T follicular helper cell (primary cell): ENCODE measurements at regions not wholly inside any gene's neighbourhood (a gene's known extent, or its start where the extent isn't known, plus 50 kb on each side); places are given as distances from the start of the nearest gene placed in this dataset.
"Not testable (repeated sequence)": the region's sequence is repeated elsewhere in the genome, so short reads cannot be mapped to it uniquely, and the experiment has no call there.

Source experiments
- DNase-seq: peaks from one replicate; pipeline ENCODE4 v3.0.0-alpha.2; 2020; ENCODE audit warnings: low read depth

DNA sequence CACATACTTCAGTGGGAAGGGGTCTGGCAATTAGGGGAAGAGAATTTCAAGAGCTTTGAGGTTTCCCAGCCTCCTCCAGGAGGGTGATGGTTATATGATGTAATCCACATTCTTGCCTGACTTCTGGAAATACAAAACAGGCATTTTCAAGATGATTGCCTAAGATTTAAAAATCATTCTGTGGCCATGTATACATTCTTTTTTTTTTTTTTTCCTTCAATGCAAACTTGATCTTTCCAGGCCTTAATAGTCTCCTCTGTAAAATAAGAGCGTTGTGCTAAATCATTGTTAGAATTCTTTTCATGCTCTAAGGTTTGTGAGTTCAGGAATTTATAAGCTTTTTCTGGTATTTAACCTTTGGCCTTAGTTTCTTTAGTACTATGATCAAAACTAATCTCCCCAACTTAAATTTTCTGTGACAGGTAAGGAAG lies 192.3 kb upstream of the HMCN1 start:
- no peak for DNase-seq

DNA sequence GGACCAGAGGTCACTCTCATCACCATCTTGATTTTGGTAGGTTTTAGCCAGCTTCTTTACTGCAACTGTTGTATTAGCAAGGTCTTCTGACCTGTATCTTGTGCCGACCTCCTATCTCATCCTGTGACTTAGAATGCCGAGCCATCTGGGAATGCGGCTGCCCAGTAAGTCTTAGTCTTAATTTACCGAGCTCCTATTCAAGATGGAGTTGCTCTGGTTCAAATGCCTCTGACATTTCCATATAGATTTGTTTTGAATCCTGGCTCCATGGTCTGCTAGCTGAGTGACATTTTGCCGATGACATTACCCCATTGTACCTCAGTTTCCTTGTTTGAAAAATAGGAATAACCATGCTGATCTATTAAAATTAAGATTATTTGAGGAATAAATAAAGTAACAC lies 193.9 kb upstream of the HMCN1 start:
- no peak for DNase-seq

DNA sequence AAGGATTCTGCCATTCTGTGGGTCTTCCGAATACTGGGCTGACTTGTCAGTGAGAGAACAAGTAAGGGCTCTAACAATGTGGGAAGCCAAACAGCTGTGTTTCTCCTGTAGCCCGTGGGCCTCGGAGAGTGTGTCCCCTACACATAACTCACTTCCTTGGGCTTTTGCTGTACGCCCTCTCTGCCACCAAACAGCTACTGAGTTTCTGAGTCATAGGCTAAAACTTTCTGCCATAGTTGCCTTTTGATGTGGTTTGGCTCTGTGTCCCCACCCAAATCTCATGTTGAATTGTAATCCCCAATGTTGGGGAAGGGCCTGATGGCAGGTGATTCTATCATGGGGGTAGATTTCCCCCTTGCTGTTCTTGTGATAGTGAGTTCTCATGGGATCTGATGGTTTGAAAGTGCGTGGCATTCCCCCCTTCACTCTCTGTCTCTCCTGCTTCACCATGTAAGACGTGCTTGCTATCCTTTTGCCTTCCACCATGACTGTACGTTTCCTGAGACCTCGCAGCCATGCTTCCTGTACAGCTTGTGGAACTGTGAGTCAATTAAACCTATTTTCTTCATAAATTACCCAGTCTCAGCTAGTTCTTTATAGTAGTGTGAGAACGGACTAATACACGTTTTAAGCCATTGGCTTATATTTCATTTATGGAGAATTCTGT lies 194.8 kb upstream of the HMCN1 start:
- no peak for DNase-seq

DNA sequence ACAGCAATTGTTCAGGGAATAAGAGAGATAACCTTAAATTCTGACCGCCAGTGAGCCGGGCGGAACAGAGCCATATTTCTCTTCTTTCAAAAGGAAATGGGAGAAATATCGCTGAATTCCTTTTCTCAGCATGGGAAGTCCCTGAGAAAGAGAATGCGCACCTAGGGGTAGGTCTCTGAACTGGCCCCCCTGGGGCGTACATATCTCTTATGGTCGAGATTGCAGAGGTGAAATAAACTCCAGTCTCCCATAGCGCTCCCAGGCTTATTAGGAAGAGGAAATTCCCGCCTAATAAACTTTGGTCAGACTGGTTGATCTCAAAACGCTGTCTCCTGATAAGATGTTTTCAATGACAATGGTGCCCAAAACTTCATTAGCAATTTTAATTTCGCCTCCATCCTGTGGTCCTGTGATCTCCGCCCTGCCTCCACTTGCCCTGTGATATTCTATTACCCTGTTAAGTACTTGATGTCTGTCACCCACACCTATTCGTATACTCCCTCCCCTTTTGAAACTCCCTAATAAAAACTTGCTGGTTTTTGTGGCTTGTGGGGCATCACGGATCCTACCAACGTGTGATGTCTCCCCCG lies 195.8 kb upstream of the HMCN1 start:
- DNase-seq, result not testable (repeated sequence)

DNA sequence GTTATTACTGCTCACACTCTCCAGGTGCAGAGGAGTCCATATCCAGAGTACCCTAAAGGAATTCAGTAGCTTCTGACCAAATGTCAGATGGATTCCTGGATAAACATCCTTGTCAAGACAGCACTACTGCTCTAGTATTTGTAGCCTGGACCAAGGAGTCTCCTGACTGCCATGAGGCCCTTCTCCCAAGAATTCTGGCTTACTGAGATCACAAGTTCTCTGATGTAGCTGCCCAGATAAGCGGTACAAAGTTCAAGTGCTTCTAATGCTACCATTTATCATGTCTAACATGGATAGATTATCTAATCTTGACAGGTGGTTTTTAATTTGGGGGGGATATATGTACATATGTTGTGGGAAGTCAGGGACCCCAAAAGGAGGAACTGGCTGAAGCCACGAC lies 196.6 kb upstream of the HMCN1 start:
- no peak for DNase-seq

DNA sequence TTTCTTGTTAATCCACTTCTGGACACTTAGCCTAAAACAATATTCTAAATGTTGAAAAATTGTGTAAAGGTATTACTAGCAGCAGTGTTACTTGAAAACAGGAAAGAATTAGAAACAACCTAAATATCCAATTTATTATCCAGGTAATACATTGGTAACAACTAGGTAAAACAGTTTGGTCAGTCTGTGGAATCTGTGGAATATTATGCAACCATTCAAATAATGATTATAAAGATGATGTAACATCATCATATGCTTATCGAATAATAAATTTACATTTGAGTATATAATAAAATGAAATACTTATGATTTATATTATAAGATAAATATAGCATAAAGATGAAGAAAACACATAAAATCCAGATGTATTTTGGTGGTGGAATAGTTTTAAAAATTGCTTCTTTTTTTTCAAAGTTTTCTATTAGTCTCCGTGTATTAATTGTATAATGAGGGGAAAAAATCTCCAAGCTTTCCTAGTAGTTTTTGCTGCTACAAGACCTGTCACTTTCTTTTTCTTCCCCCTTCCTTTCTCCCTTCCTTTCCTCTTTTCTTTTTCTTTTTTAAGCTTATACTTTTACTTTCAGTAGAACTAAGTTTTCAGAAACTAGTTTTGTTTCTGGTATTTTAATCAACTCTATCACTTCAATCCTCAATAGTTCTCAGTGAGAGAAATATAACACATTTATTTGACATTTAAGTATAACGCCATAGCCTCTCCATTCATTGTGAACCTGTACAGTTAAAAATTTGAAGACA lies 197.8 kb upstream of the HMCN1 start:
- no peak for DNase-seq

DNA sequence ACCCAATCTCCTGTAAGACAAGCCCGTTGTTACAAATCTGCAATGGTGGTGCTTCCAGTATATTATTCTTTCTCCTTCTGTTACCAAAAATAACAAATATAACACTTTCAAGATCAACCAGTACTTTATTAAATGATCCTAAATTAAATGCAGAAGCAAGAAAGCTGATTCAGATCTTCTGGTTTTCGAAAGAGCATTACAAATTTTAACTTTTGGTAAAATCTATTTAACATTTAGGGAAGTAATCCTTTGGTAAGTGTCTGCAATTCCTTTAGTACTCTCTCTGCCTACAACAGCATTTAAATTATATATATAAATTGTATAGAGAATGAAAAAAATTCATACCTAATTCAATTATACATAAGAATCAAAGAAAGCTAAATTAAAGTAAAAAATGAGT lies 198.6 kb upstream of the HMCN1 start:
- no peak for DNase-seq

DNA sequence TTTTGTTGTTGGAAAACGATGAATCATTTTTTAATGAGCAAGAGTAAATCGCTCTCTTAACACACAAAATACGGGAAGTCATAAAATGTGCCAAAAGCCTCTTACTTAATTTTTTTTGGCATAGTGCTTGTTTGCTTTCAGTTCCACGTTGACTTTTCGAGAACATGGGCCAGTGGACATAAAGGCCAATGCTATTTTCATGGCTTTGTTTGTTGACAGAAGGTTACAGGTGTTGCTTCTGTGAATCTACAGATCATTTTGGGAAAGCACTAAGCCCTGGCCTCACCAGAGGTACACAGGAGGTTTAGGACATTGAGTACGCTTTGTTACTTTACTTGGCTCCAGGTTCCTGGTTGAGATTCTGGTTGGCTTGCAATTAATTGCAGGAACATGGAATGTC lies 199.4 kb upstream of the HMCN1 start:
- DNase-seq, result no peak

DNA sequence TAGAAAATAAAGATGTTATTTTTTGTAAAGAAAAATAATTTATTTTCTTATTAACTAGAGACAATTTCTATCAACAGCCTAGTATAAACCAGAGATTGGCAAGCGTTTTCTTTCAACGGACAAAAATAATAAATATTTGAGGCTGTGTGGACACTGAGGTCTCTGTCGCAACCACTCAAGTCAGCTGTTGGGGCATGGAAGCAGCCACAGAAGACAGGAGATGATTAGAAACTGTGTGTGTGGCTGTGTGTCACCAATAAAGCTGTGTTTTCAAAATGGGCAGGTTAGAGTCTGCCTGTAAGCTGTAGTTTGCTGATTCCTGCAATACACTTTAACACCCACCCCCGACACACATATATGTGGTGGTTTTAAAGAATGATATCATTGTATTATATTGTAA lies 200.6 kb upstream of the HMCN1 start:
- DNase-seq, result no peak

DNA sequence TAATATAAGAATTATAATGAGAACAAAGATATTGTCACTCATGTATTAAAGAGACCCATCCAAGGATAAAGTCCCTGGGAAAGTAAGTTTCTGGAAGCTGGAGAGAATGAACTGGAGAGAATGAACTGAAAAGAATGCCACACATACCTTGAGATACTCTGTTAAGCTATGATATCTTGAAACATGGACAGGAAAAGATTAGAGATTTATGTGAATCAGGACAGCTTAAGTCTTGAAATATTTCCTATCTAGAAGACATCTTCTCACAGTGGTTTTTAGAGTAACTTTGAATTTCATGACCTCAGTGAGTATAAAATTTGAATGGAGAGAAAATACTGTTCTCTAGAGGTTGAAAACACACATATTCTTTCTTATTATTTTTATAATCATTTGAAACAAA lies 201.3 kb upstream of the HMCN1 start:
- no peak for DNase-seq

DNA sequence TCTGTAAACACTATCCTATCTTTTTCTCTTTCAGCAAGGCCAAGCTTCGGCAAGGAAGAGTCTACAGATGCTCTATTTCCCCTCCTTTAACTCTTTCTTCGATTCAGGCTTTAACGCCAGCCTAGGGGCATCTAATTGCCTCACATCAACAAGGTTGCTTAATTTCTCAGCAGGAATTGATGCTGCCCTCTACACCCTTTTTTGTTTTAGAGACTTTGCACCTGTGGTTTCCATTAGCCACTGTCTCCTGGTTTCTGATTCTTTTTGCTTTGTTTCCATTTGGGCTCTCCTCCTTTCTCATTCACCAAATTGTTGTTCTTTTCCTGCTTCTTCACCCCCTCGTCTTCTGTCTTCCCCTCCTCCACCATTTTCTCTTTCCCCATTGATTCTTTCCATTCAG lies 202.4 kb upstream of the HMCN1 start:
- no peak for DNase-seq

DNA sequence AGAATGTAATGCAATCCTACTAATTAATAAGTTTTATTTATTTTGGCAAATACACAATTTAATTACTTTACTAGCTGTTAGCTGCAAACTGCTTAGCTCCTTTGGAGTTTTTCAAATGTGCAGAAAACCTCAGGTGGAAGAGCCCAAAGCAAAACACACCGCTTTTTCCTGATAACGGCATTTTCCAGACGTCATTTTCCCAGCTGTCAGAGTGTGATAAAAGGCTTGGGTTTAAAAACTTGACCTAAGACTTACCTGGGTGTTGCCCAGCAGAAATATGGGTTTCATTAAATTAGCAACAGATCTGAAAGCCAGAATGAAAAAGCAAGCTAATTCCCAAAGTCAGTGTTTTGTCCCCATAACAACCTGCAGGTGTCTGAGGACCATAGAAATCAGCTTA lies 204.0 kb upstream of the HMCN1 start:
- DNase-seq, result no peak

DNA sequence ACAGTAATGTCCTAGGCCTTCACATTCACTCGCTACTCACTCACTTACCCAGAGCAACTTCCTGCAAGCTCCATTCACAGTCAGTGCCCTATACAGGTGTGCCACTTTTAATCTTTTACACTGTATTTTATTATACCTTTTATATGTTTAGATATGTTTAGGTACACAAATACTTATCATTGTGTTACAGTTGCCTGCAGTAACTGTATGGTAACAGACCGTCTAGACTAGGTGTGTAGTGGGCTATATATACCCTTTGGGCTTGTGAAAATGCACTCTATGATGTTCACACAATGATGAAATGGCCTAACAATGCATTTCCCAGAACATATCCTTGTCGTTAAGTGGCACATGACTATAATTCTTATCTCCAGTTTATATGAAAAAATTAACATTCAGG lies 204.5 kb upstream of the HMCN1 start:
- DNase-seq, result no peak

DNA sequence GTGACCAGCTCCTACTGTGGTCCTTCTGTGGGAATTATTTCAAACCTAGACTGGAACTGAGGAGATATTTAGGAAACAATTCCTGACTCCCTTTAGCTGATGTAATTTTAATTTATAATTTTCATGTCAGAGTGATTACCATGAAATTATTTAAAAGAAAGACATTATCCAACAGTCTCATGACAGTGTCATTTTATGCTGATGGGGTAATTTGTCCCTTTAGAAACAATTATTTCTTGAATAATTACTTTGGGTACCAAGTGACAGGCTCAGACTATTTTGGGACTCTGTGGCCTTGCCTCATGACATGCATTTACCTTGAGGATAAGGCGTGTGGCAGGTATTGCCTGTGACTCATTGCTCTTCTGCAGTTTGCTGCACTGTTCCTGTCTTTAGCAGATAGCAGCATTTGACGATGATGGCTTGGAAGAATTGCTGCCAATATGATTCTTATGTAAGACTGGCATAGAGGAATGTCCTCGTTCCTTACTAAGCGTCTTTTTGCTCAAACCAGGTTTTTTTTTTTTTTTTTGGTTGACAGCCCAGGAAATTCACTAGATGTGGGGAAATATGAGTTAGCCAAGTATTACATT lies 206.0 kb upstream of the HMCN1 start:
- DNase-seq, result no peak

DNA sequence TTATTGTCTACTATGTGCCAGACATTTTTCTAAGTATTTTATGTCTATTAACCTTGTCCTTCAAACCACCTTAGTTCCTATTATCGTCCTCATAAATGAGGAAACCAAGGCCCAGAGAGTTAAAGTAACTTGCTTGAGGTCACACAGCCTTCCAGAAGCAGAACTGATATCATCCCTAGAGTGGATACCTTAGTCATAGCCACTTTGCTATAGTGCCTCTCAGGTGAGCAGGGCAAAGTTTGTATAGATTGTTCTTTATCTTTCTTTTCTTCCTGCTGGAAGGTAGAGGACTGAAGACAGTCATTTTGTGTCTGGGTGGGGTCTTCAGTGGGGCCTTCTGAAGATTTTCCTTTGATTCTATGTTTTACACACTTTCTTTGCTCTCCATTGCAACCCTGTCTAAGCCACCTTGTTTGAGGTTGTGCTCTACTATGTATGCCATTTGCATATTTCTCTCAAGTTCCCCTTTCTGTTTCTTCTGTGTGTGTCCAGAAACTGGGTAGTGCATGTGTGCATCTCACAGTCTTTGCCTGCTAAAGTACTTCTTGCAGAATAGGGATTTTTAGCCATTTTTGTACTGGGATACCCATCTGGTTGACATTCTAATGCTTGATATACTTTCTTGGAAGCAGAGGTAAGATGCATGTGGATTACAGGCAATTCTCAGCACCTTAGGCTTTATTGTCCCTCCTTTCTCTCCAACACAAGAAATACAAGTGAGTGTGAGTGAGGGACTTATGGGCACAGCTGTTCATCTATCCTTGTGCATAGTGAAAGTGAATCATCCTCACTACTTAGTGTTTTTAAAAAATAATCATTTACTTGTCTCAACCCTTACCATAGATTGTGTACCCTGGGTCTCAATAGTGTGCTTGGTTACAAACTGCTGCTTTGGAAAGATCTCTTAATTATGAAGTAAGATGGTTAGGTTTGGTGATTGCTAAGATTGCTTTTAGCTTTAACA lies 207.6 kb upstream of the HMCN1 start:
- DNase-seq, result no peak

DNA sequence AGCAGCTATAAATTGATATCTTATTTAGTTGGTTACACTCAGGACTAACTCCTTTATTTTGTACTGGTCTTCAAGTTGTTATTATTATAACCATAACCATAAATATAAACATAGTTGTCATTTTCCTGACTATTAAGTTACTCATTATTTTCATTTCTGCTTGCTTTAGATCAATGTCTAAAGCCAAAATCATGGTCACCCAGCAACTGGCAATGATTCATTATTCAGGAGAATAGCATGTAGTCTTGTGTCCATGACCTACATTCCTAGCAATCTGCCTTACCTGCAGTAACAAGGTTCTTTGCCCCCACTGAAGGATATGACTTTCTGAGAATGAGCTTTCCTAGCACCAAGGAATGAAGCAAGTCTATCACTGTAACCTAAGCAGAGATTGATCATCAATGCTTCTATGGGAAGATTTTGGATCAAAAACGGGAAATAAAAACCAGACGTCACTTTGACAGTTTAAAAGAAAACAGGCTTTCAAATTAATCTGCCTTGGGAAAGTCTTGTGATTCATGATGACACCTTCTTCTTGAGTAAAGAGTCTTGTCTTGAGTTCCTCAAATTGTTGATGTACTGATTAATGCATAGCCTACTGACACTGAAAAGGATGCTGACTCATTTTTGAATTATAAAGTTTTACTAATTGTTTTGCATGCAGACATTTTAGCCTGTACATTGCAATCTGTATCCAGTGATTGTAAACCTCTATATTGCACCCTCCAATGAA lies 203.3 kb upstream of the IVNS1ABP start:
- DNase-seq, result no peak

DNA sequence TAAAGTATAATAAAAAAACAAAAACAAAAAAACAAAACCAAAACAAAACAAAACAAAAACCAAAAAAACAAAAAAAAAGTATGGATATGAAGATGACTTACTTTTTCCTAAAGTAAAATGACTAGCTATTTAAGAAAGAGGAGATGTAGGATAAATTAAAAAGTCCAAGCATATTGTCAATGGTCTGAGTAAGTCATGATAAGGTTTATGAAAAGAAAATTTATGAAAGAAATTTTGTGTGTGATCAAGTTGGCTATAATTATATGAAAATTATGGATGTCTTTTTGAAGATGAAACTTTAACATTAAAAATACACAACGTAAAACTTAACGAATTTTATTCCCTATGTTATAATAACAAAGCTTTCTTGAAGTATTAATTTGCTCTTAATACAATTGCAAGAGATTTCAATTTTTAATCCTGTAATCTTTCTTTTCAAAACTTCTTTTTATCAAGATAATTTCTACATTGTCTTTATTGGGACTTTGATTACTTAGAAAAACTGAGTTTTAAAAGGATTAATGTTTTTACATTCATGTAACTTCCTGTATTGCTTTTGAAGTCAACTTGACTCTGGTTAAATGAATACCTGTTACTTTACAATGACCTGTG lies 200.9 kb upstream of the IVNS1ABP start:
- DNase-seq, result no peak

DNA sequence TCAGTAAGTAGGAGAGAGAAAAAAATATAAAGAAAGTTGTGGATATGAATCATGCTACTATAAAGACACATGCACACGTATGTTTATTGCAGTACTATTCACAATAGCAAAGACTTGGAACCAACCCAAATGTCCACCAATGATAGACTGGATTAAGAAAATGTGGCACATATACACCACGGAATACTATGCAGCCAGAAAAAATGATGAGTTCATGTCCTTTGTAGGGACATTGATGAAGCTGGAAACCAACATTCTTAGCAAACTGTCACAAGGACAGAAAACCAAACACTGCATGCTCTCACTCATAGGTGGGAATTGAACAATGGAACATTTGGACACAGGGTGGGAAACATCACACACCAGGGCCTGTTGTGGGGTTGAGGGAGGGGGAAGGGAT lies 200.3 kb upstream of the IVNS1ABP start:
- not testable (repeated sequence) for DNase-seq

DNA sequence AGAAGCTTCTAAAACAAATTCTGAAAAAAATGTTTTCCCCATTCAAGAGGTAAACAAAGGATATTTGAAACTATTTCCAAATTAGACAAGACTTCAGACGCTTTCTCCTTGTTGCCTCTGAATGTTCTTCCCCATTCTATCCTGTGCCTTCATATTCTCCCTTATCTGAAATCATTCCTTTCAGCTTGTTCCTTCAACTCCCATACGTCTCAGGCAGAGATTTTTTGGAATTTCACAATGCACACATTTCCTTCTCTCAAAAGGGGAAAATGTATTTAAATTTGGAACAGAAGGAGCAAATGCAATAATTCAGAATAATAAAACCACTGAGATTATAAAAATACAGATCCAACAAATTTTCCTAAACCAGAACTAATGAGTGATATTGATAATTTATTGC lies 198.7 kb upstream of the IVNS1ABP start:
- no peak for DNase-seq

DNA sequence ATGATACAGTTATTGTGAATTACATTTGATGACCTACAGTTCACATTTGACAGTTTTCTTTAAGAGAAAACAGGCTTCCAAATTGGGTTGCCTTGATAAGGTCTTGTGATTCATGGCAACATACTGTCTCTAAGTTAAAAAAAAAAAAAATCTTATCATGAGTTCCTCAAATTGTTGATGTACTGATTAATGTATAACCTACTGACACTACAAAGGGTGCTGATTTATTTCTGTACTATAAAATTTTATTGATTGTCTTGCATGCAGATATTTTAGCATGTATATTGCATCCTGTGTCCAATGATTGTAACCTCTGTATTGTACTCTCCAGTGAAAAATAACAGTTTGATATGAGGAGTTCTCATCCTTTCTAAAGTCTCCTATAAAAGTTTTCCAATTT lies 197.3 kb upstream of the IVNS1ABP start:
- no peak for DNase-seq

DNA sequence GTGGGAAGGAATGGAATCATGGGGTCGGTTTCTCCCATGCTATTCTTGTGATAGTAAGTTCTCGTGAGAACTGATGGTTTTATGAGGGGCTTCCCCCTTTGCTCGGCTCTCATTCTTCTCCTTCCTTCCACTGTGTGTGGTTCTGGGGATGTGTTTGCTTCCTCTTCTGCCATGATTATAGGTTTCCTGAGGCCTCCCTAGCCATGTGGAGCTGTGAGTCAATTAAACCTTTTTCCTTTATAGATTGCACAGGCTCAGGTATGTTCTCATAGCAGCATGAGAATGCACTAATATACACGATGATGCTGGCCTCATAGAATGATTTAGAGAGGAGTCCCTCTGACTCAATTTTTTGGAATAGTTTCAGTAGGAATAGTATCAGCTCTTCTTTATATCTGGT lies 195.4 kb upstream of the IVNS1ABP start:
- no peak for DNase-seq
